ENCODE measurements at regions not wholly inside any gene's neighbourhood (a gene's known extent, or its start where the extent isn't known, plus 50 kb on each side); places are given as distances from the start of the nearest gene placed in this dataset.
"Not testable (repeated sequence)": the region's sequence is repeated elsewhere in the genome, so short reads cannot be mapped to it uniquely, and the experiment has no call there.

- Mint-ChIP-seq H3K4me3 (no peak overlapping the region), H3K36me3 (ENCODE audit: low read depth) (no peaks in the 10 kb centered on the region), H3K27me3 (peaks cover 4% of the 10 kb centered on the region), H3K4me1 (peaks cover 5% of the 10 kb centered on the region), H3K27ac (no peak overlapping the region)
- DNase-seq (no peak), ATAC-seq (no peak)
- H3K9me3 ChIP-seq (ENCODE audit: control insufficient read depth, low read length, poor library complexity, severe bottlenecking) = no peaks in the 10 kb centered on the region
Observed at GRCh38 chr3:177889652-177890358, 646.4 kb upstream of the KCNMB2 start.

- no peak overlapping the region for H3K27ac Mint-ChIP-seq
- H3K4me1 Mint-ChIP-seq = peaks cover 5% of the 10 kb centered on the region
- ATAC-seq = no peak
- H3K27me3 Mint-ChIP-seq = peaks cover 4% of the 10 kb centered on the region
- H3K9me3 ChIP-seq (ENCODE audit: control insufficient read depth, low read length, poor library complexity, severe bottlenecking) = no peaks in the 10 kb centered on the region
- H3K36me3 Mint-ChIP-seq (ENCODE audit: low read depth) = no peaks in the 10 kb centered on the region
- no peak overlapping the region for H3K4me3 Mint-ChIP-seq
- DNase-seq = no peak
Observed at GRCh38 chr3:177890359-177890683, 645.9 kb upstream of the KCNMB2 start.

GRCh38 chr3:177891569-177891968 lies 644.7 kb upstream of the KCNMB2 start:
- not testable (repeated sequence) for H3K9me3 ChIP-seq (ENCODE audit: control insufficient read depth, low read length, poor library complexity, severe bottlenecking); H3K36me3 Mint-ChIP-seq (ENCODE audit: low read depth); ATAC-seq; H3K4me3 Mint-ChIP-seq; H3K27me3 Mint-ChIP-seq; DNase-seq; H3K27ac Mint-ChIP-seq; H3K4me1 Mint-ChIP-seq

- H3K4me3 Mint-ChIP-seq = no peak overlapping the region
- DNase-seq = no peak
- no peaks in the 10 kb centered on the region for H3K4me1 Mint-ChIP-seq
- no peak for ATAC-seq
- no peaks in the 10 kb centered on the region for H3K36me3 Mint-ChIP-seq (ENCODE audit: low read depth)
- peaks cover 4% of the 10 kb centered on the region for H3K27me3 Mint-ChIP-seq
- H3K9me3 ChIP-seq (ENCODE audit: control insufficient read depth, low read length, poor library complexity, severe bottlenecking) = no peaks in the 10 kb centered on the region
- H3K27ac Mint-ChIP-seq = no peak overlapping the region
Observed at GRCh38 chr3:177893331-177893730, 642.9 kb upstream of the KCNMB2 start.

- ATAC-seq (no peak), DNase-seq (no peak)
- Mint-ChIP-seq H3K27me3 (peaks cover 4% of the 10 kb centered on the region), H3K4me3 (no peak overlapping the region), H3K36me3 (ENCODE audit: low read depth) (no peaks in the 10 kb centered on the region), H3K27ac (no peak overlapping the region), H3K4me1 (no peaks in the 10 kb centered on the region)
- H3K9me3 ChIP-seq (ENCODE audit: control insufficient read depth, low read length, poor library complexity, severe bottlenecking) = no peaks in the 10 kb centered on the region
Observed at GRCh38 chr3:177894081-177894728, 642.0 kb upstream of the KCNMB2 start.

- ATAC-seq = no peak
- H3K4me3 Mint-ChIP-seq = no peak overlapping the region
Observed at GRCh38 chr3:177898185-177898584, 638.1 kb upstream of the KCNMB2 start.

GRCh38 chr3:177899275-177900067 lies 636.8 kb upstream of the KCNMB2 start:
- Mint-ChIP-seq H3K27ac (no peak overlapping the region), H3K4me3 (no peak overlapping the region), H3K36me3 (ENCODE audit: low read depth) (no peaks in the 10 kb centered on the region), H3K4me1 (no peaks in the 10 kb centered on the region), H3K27me3 (no peaks in the 10 kb centered on the region)
- ATAC-seq (no peak), DNase-seq (no peak)
- H3K9me3 ChIP-seq (ENCODE audit: control insufficient read depth, low read length, poor library complexity, severe bottlenecking) = peaks cover 5% of the 10 kb centered on the region

More at GRCh38 chr3:177898185-177898584, 638.1 kb upstream of the KCNMB2 start:
- H3K27me3 Mint-ChIP-seq = peaks cover 4% of the 10 kb centered on the region
- no peak overlapping the region for H3K27ac Mint-ChIP-seq
- H3K9me3 ChIP-seq (ENCODE audit: control insufficient read depth, low read length, poor library complexity, severe bottlenecking) = peaks cover 5% of the 10 kb centered on the region
- no peaks in the 10 kb centered on the region for H3K36me3 Mint-ChIP-seq (ENCODE audit: low read depth)
- H3K4me1 Mint-ChIP-seq = no peaks in the 10 kb centered on the region
- no peak for DNase-seq

GRCh38 chr3:177902876-177903275 lies 633.4 kb upstream of the KCNMB2 start:
- H3K36me3 Mint-ChIP-seq (ENCODE audit: low read depth) = no peaks in the 10 kb centered on the region
- no peak overlapping the region for H3K4me3 Mint-ChIP-seq
- H3K27ac Mint-ChIP-seq = no peak overlapping the region
- DNase-seq (no peak), ATAC-seq (no peak)
- peaks cover 5% of the 10 kb centered on the region for H3K9me3 ChIP-seq (ENCODE audit: control insufficient read depth, low read length, poor library complexity, severe bottlenecking)
- H3K4me1 Mint-ChIP-seq = no peaks in the 10 kb centered on the region
- no peaks in the 10 kb centered on the region for H3K27me3 Mint-ChIP-seq

- Mint-ChIP-seq H3K4me1 (no peaks in the 10 kb centered on the region), H3K27me3 (no peaks in the 10 kb centered on the region), H3K36me3 (ENCODE audit: low read depth) (no peaks in the 10 kb centered on the region), H3K4me3 (no peak overlapping the region), H3K27ac (no peak overlapping the region)
- ATAC-seq = no peak
- no peak for DNase-seq
- peaks cover 5% of the 10 kb centered on the region for H3K9me3 ChIP-seq (ENCODE audit: control insufficient read depth, low read length, poor library complexity, severe bottlenecking)
Observed at GRCh38 chr3:177904621-177905020, 631.6 kb upstream of the KCNMB2 start.

GRCh38 chr3:177905173-177906125 lies 630.8 kb upstream of the KCNMB2 start:
- Mint-ChIP-seq H3K36me3 (ENCODE audit: low read depth) (no peaks in the 10 kb centered on the region), H3K4me1 (no peaks in the 10 kb centered on the region)

GRCh38 chr3:177906126-177906511 lies 630.1 kb upstream of the KCNMB2 start:
- no peak overlapping the region for H3K4me3 Mint-ChIP-seq
- H3K27ac Mint-ChIP-seq = no peak overlapping the region
- no peaks in the 10 kb centered on the region for H3K9me3 ChIP-seq (ENCODE audit: control insufficient read depth, low read length, poor library complexity, severe bottlenecking)
- no peaks in the 10 kb centered on the region for H3K36me3 Mint-ChIP-seq (ENCODE audit: low read depth)
- H3K27me3 Mint-ChIP-seq = no peaks in the 10 kb centered on the region
- ATAC-seq (no peak), DNase-seq (no peak)
- no peaks in the 10 kb centered on the region for H3K4me1 Mint-ChIP-seq

More at GRCh38 chr3:177905173-177906125, 630.8 kb upstream of the KCNMB2 start:
- no peaks in the 10 kb centered on the region for H3K9me3 ChIP-seq (ENCODE audit: control insufficient read depth, low read length, poor library complexity, severe bottlenecking)
- no peak for DNase-seq
- no peak for ATAC-seq
- H3K27me3 Mint-ChIP-seq = no peaks in the 10 kb centered on the region
- no peak overlapping the region for H3K27ac Mint-ChIP-seq
- H3K4me3 Mint-ChIP-seq = no peak overlapping the region

- Mint-ChIP-seq H3K27ac (no peak overlapping the region), H3K4me3 (no peak overlapping the region), H3K36me3 (ENCODE audit: low read depth) (no peaks in the 10 kb centered on the region), H3K4me1 (no peaks in the 10 kb centered on the region), H3K27me3 (no peaks in the 10 kb centered on the region)
- no peak for DNase-seq
- no peaks in the 10 kb centered on the region for H3K9me3 ChIP-seq (ENCODE audit: control insufficient read depth, low read length, poor library complexity, severe bottlenecking)
- ATAC-seq = no peak
Observed at GRCh38 chr3:177906578-177907229, 629.5 kb upstream of the KCNMB2 start.
